ENCODE measurements at regions not wholly inside any gene's neighbourhood (a gene's known extent, or its start where the extent isn't known, plus 50 kb on each side); places are given as distances from the start of the nearest gene placed in this dataset.

DNA sequence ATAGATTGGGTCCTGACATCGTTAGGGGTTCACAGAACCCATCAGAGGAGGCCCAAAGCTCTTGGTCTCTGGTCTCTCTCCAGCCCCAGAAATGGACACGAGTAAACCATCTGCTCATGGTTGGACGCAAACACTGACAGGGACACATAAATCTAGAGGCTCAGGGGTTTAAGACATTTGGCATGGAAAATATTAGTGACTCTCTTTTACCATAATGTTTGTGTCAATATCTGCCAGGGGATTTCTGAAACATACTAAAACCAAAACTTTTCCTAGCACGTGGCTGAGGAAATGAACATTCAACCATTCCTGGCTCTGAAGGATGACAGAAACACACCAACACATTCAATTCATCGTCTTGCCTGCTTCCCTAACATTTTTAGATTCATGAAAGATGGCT is 226.2 kb downstream of the SP3 start:
- no peak for TF ChIP-seq MXD4 (CRISPR knock-in tag; IDR thresholded peaks at IDR 0.05)
- TF ChIP-seq, protein P1, sequence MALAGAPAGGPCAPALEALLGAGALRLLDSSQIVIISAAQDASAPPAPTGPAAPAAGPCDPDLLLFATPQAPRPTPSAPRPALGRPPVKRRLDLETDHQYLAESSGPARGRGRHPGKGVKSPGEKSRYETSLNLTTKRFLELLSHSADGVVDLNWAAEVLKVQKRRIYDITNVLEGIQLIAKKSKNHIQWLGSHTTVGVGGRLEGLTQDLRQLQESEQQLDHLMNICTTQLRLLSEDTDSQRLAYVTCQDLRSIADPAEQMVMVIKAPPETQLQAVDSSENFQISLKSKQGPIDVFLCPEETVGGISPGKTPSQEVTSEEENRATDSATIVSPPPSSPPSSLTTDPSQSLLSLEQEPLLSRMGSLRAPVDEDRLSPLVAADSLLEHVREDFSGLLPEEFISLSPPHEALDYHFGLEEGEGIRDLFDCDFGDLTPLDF (CRISPR knock-in tag; IDR thresholded peaks at IDR 0.05): no peak
- TF ChIP-seq ARID2 (CRISPR knock-in tag; IDR thresholded peaks at IDR 0.05; ENCODE audit: borderline replicate concordance): no peak
- TF ChIP-seq, protein P2, sequence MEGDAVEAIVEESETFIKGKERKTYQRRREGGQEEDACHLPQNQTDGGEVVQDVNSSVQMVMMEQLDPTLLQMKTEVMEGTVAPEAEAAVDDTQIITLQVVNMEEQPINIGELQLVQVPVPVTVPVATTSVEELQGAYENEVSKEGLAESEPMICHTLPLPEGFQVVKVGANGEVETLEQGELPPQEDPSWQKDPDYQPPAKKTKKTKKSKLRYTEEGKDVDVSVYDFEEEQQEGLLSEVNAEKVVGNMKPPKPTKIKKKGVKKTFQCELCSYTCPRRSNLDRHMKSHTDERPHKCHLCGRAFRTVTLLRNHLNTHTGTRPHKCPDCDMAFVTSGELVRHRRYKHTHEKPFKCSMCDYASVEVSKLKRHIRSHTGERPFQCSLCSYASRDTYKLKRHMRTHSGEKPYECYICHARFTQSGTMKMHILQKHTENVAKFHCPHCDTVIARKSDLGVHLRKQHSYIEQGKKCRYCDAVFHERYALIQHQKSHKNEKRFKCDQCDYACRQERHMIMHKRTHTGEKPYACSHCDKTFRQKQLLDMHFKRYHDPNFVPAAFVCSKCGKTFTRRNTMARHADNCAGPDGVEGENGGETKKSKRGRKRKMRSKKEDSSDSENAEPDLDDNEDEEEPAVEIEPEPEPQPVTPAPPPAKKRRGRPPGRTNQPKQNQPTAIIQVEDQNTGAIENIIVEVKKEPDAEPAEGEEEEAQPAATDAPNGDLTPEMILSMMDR (CRISPR knock-in tag; IDR thresholded peaks at IDR 0.05): no peak
- TF ChIP-seq, protein P3, sequence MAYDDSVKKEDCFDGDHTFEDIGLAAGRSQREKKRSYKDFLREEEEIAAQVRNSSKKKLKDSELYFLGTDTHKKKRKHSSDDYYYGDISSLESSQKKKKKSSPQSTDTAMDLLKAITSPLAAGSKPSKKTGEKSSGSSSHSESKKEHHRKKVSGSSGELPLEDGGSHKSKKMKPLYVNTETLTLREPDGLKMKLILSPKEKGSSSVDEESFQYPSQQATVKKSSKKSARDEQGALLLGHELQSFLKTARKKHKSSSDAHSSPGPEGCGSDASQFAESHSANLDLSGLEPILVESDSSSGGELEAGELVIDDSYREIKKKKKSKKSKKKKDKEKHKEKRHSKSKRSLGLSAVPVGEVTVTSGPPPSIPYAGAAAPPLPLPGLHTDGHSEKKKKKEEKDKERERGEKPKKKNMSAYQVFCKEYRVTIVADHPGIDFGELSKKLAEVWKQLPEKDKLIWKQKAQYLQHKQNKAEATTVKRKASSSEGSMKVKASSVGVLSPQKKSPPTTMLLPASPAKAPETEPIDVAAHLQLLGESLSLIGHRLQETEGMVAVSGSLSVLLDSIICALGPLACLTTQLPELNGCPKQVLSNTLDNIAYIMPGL (CRISPR knock-in tag; IDR thresholded peaks at IDR 0.05; ENCODE audit: borderline replicate concordance in 1 of 2, low read depth in 1 of 2): no peak
- TF ChIP-seq, protein P4, sequence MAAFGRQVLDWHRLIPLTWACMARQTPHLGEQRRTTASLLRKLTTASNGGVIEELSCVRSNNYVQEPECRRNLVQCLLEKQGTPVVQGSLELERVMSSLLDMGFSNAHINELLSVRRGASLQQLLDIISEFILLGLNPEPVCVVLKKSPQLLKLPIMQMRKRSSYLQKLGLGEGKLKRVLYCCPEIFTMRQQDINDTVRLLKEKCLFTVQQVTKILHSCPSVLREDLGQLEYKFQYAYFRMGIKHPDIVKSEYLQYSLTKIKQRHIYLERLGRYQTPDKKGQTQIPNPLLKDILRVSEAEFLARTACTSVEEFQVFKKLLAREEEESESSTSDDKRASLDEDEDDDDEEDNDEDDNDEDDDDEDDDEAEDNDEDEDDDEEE (CRISPR knock-in tag; IDR thresholded peaks at IDR 0.05): no peak
- TF ChIP-seq ZNF768 (CRISPR knock-in tag; IDR thresholded peaks at IDR 0.05): no peak
- no peak for TF ChIP-seq POLR2AphosphoS5 (IDR thresholded peaks at IDR 0.05; ENCODE audit: low read depth, low read length)
- TF ChIP-seq KDM5A (IDR thresholded peaks at IDR 0.05; ENCODE audit: borderline replicate concordance, low read length): no peak

Measured in HepG2 (cell line).